DND-41 (cell line): ENCODE measurements at regions not wholly inside any gene's neighbourhood (a gene's known extent, or its start where the extent isn't known, plus 50 kb on each side); places are given as distances from the start of the nearest gene placed in this dataset.

Experiments
- ATAC-seq: fragments of 200-7000 bp; cut with Tn5 transposase; 3 replicates; pipeline ENCODE4 v1.9.1; 2021; ENCODE audit warnings: low read depth; ENCODE audit not compliant: insufficient read depth
- DNase-seq: peaks from one replicate; pipeline ENCODE4 v3.0.0-alpha.2; 2020
- H2AFZ ChIP-seq: 2 replicates; pipeline ENCODE4 v1.6.0; 2012; ENCODE audit warnings: low read depth, low read length
- H3K27ac ChIP-seq: 2 replicates; pipeline ENCODE4 v1.5.1; 2012; ENCODE audit warnings: low read length, inconsistent platforms
- H3K27me3 ChIP-seq: fragments of 200-600 bp; sonication (generic); 2 replicates; pipeline ENCODE4 v1.6.0; 2012; ENCODE audit warnings: low read length, mild to moderate bottlenecking, inconsistent platforms; ENCODE audit not compliant: insufficient read depth, poor library complexity
- H3K36me3 ChIP-seq: 2 replicates; pipeline ENCODE4 v1.5.1; 2012; ENCODE audit warnings: low read length, inconsistent platforms; ENCODE audit not compliant: insufficient read depth
- H3K4me1 ChIP-seq: 2 replicates; pipeline ENCODE4 v1.5.1; 2012; ENCODE audit warnings: mild to moderate bottlenecking, low read length; ENCODE audit not compliant: insufficient read depth
- H3K4me2 ChIP-seq: 2 replicates; pipeline ENCODE4 v1.6.0; 2012; ENCODE audit warnings: mild to moderate bottlenecking, moderate library complexity, low read length, inconsistent platforms; ENCODE audit not compliant: insufficient read depth
- H3K4me3 ChIP-seq, 2 experiments: fragments of 200-600 bp in 1 of 2; shearing (Covaris generic) in 1 of 2; 2 replicates each; pipeline ENCODE4 v1.5.1; 2012 to 2016; ENCODE audit warnings: inconsistent platforms in 2 of 2, low read length in 2 of 2, mild to moderate bottlenecking in 2 of 2, low read depth in 1 of 2, moderate library complexity in 1 of 2
- H3K79me2 ChIP-seq: 2 replicates; pipeline ENCODE4 v1.6.0; 2012; ENCODE audit warnings: low read length, inconsistent platforms; ENCODE audit not compliant: insufficient read depth
- H3K9ac ChIP-seq: 2 replicates; pipeline ENCODE4 v1.6.0; 2012; ENCODE audit warnings: low read depth, mild to moderate bottlenecking, inconsistent platforms, low read length, moderate library complexity
- H3K9me3 ChIP-seq: 2 replicates; pipeline ENCODE4 v1.5.1; 2012; ENCODE audit warnings: low read length, moderate library complexity, mild to moderate bottlenecking, inconsistent platforms; ENCODE audit not compliant: insufficient read depth, severe bottlenecking
- H4K20me1 ChIP-seq: 2 replicates; pipeline ENCODE4 v1.6.0; 2012; ENCODE audit warnings: low read length; ENCODE audit not compliant: insufficient read depth
- CTCF ChIP-seq: IDR thresholded peaks from 2 replicates; pipeline ENCODE4 v1.5.1; 2012; ENCODE audit warnings: borderline replicate concordance, low read length, moderate library complexity, mild to moderate bottlenecking; ENCODE audit not compliant: poor library complexity, severe bottlenecking; ENCODE audit errors: extremely low read depth
- EZH2 ChIP-seq: IDR thresholded peaks from 3 replicates; pipeline ENCODE4 v1.6.1; 2012; ENCODE audit warnings: borderline replicate concordance, low read depth, mild to moderate bottlenecking, moderate library complexity, low read length, inconsistent platforms; ENCODE audit not compliant: severe bottlenecking

GRCh38 chr10:3464760-3465405, 292.3 kb upstream of the PITRM1 start:
- Histone ChIP-seq H3K4me2 (no peak overlapping the region), H3K27ac (no peak overlapping the region), H3K9me3 (no peaks in the 10 kb centered on the region), H2AFZ (peak overlapping the region; percentile 14; the same call in 1 of the 2 replicates), H3K9ac (no peak overlapping the region), H4K20me1 (no peaks in the 10 kb centered on the region), H3K27me3 (no peaks in the 10 kb centered on the region), H3K36me3 (no peaks in the 10 kb centered on the region), H3K4me3 (no peak overlapping the region), H3K4me1 (peaks cover 36% of the 10 kb centered on the region), H3K79me2 (no peaks in the 10 kb centered on the region)
- no peak for TF ChIP-seq CTCF
- TF ChIP-seq EZH2, result no peak
- ATAC-seq (no peak), DNase-seq (no peak)

GRCh38 chr10:3460420-3461128, 288.0 kb upstream of the PITRM1 start:
- Histone ChIP-seq H4K20me1 (no peaks in the 10 kb centered on the region), H3K36me3 (no peaks in the 10 kb centered on the region), H3K9me3 (peaks cover 11% of the 10 kb centered on the region), H3K27ac (no peak overlapping the region), H3K4me1 (peaks cover 13% of the 10 kb centered on the region), H2AFZ (no peak overlapping the region), H3K79me2 (no peaks in the 10 kb centered on the region), H3K4me3 (no peak overlapping the region), H3K27me3 (no peaks in the 10 kb centered on the region), H3K9ac (no peak overlapping the region), H3K4me2 (no peak overlapping the region)
- no peak for DNase-seq
- ATAC-seq, result no peak
- TF ChIP-seq EZH2 (no peak), CTCF (no peak)

- ATAC-seq (peak; percentile 96), DNase-seq (peak; percentile 74)
- peak; percentile 35 for TF ChIP-seq CTCF
- no peak for TF ChIP-seq EZH2
- H3K4me3 ChIP-seq, result no peak overlapping the region
- peak overlapping the region; percentile 67 for H3K27ac ChIP-seq
- H2AFZ ChIP-seq, result peak overlapping the region; percentile 15; the same call in 1 of the 2 replicates
- H3K36me3 ChIP-seq, result no peaks in the 10 kb centered on the region
- H3K9ac ChIP-seq, result peak overlapping the region; percentile 7; the same call in 1 of the 2 replicates
- no peaks in the 10 kb centered on the region for H4K20me1 ChIP-seq
- no peak overlapping the region; the same call in 1 of the 2 replicates for H3K4me2 ChIP-seq
- H3K79me2 ChIP-seq, result no peaks in the 10 kb centered on the region
- H3K4me1 ChIP-seq, result peaks cover 14% of the 10 kb centered on the region
- no peaks in the 10 kb centered on the region for H3K27me3 ChIP-seq
- peaks cover 11% of the 10 kb centered on the region for H3K9me3 ChIP-seq
Observed at GRCh38 chr10:3455385-3456334, 283.1 kb upstream of the PITRM1 start.
